G401 (cell line): ENCODE measurements at regions not wholly inside any gene's neighbourhood (a gene's known extent, or its start where the extent isn't known, plus 50 kb on each side); places are given as distances from the start of the nearest gene placed in this dataset.

Experiments used
- DNase-seq: peaks from one replicate; pipeline ENCODE4 v3.0.0-alpha.2; 2015; ENCODE audit warnings: low spot score
- in situ Hi-C: cut with HindIII; loops from 2 replicates; pipeline ENCODE4 v1.10.0; 2016; ENCODE audit warnings: low sequenced_read_pairs, mixed read lengths

- DNase-seq: no peak
- in situ Hi-C loops: no loop called here
These were observed 301.7 kb downstream of the PCDH10 start for GRCh38 chr4:133450813-133451212.

GRCh38 chr4:133440404-133440803, 291.3 kb downstream of the PCDH10 start:
- DNase-seq: no peak
- in situ Hi-C loops: no loop called here

- no peak for DNase-seq
- in situ Hi-C loops: no loop called here
These were observed 290.7 kb downstream of the PCDH10 start for GRCh38 chr4:133439830-133440229.

GRCh38 chr4:133424605-133425004, 275.5 kb downstream of the PCDH10 start:
- in situ Hi-C loops: no loop called here
- no peak for DNase-seq

GRCh38 chr4:133403913-133404312, 254.8 kb downstream of the PCDH10 start:
- DNase-seq: no peak
- in situ Hi-C loops: no loop called here

- no peak for DNase-seq
- in situ Hi-C loops: no loop called here
These were observed 253.5 kb downstream of the PCDH10 start for GRCh38 chr4:133402616-133403015.

- no peak for DNase-seq
- in situ Hi-C loops: no loop called here
These were observed 246.0 kb downstream of the PCDH10 start for GRCh38 chr4:133394971-133395627.

GRCh38 chr4:133390198-133390855, 241.2 kb downstream of the PCDH10 start:
- DNase-seq: no peak
- in situ Hi-C loops: no loop called here

- in situ Hi-C loops: no loop called here
- DNase-seq: no peak
These were observed 239.9 kb downstream of the PCDH10 start for GRCh38 chr4:133389029-133389428.

GRCh38 chr4:133385161-133385954, 236.3 kb downstream of the PCDH10 start:
- no peak for DNase-seq
- in situ Hi-C loops: no loop called here

- DNase-seq: no peak
- in situ Hi-C loops: no loop called here
These were observed 230.8 kb downstream of the PCDH10 start for GRCh38 chr4:133379681-133380438.

- no peak for DNase-seq
- in situ Hi-C loops: no loop called here
These were observed 228.2 kb downstream of the PCDH10 start for GRCh38 chr4:133377286-133377685.

- DNase-seq: no peak
- in situ Hi-C loops: no loop called here
These were observed 223.6 kb downstream of the PCDH10 start for GRCh38 chr4:133372699-133373098.

GRCh38 chr4:133355633-133356032, 206.5 kb downstream of the PCDH10 start:
- in situ Hi-C loops: no loop called here
- no peak for DNase-seq

- no peak for DNase-seq
- in situ Hi-C loops: no loop called here
These were observed 198.3 kb downstream of the PCDH10 start for GRCh38 chr4:133347409-133347808.

GRCh38 chr4:133324491-133324890, 175.4 kb downstream of the PCDH10 start:
- DNase-seq: no peak
- in situ Hi-C loops: no loop called here

GRCh38 chr4:133323670-133324069, 174.6 kb downstream of the PCDH10 start:
- no peak for DNase-seq
- in situ Hi-C loops: no loop called here

GRCh38 chr4:133320576-133321170, 171.6 kb downstream of the PCDH10 start:
- DNase-seq: peak; percentile 7
- in situ Hi-C loops: no loop called here

GRCh38 chr4:133316909-133317308, 167.8 kb downstream of the PCDH10 start:
- no peak for DNase-seq
- in situ Hi-C loops: no loop called here
